ENCODE measurements at regions not wholly inside any gene's neighbourhood (a gene's known extent, or its start where the extent isn't known, plus 50 kb on each side); places are given as distances from the start of the nearest gene placed in this dataset.
A peak's percentile ranks its signal among the peaks of the same experiment; 100 is the strongest.

GRCh38 chr10:124225467-124226270, 132.3 kb upstream of the CHST15 start:
- DNase-seq: peak; percentile 53

GRCh38 chr10:124225029-124225466, 131.7 kb upstream of the CHST15 start:
- DNase-seq: no peak

- DNase-seq: peak; percentile 8
Observed at GRCh38 chr10:124224331-124225028, 131.1 kb upstream of the CHST15 start.

GRCh38 chr10:124223711-124224085, 130.3 kb upstream of the CHST15 start:
- no peak for DNase-seq

- no peak for DNase-seq
Observed at GRCh38 chr10:124222988-124223710, 129.8 kb upstream of the CHST15 start.

GRCh38 chr10:124222318-124222987, 129.1 kb upstream of the CHST15 start:
- no peak for DNase-seq

- no peak for DNase-seq
Observed at GRCh38 chr10:124221356-124222317, 128.2 kb upstream of the CHST15 start.

GRCh38 chr10:124220971-124221355, 127.6 kb upstream of the CHST15 start:
- DNase-seq: no peak

- no peak for DNase-seq
Observed at GRCh38 chr10:124220547-124220946, 127.1 kb upstream of the CHST15 start.

GRCh38 chr10:124219655-124220054, 126.3 kb upstream of the CHST15 start:
- no peak for DNase-seq

GRCh38 chr10:124219062-124219461, 125.7 kb upstream of the CHST15 start:
- DNase-seq: no peak

GRCh38 chr10:124217906-124218804, 124.8 kb upstream of the CHST15 start:
- no peak for DNase-seq

- DNase-seq: no peak
Observed at GRCh38 chr10:124217031-124217430, 123.6 kb upstream of the CHST15 start.

- no peak for DNase-seq
Observed at GRCh38 chr10:124214610-124215375, 121.4 kb upstream of the CHST15 start.

- no peak for DNase-seq
Observed at GRCh38 chr10:124213899-124214510, 120.6 kb upstream of the CHST15 start.

GRCh38 chr10:124213471-124213870, 120.1 kb upstream of the CHST15 start:
- no peak for DNase-seq

- DNase-seq: no peak
Observed at GRCh38 chr10:124212702-124213101, 119.3 kb upstream of the CHST15 start.

GRCh38 chr10:124211921-124212320, 118.5 kb upstream of the CHST15 start:
- no peak for DNase-seq

GRCh38 chr10:124210263-124210662, 116.9 kb upstream of the CHST15 start:
- DNase-seq: no peak

GRCh38 chr10:124207391-124207790, 114.0 kb upstream of the CHST15 start:
- no peak for DNase-seq
